ENCODE measurements at regions not wholly inside any gene's neighbourhood (a gene's known extent, or its start where the extent isn't known, plus 50 kb on each side); places are given as distances from the start of the nearest gene placed in this dataset.

DNA sequence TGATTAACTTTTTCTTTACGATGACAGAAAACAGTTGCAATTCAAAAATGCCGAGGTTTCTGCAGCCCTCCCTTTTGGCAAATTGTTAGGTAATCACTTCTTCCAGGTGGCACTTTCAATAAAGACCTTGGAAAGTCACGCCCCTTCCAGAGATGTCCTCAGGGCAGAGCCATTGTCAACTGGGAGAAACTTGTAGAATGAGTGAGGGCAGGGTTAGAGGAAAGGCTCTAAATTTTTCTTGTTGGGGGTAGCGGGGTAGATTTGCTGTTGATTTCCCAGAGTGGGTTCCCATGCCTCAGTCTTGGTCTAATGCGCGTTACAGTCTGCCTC is 421.1 kb downstream of the FGF9 start (continued):
- TF ChIP-seq ZNF76 (tag by site-specific recombination; IDR thresholded peaks at IDR 0.05; ENCODE audit: borderline replicate concordance, low read depth) (no peak), ZNF548 (tag by site-specific recombination; IDR thresholded peaks at IDR 0.05) (no peak), IKZF3 (tag by site-specific recombination; IDR thresholded peaks at IDR 0.05) (no peak), ZNF510 (tag by site-specific recombination; IDR thresholded peaks at IDR 0.05; ENCODE audit: insufficient replicate concordance) (no peak)
- TF ChIP-seq, protein P1, sequence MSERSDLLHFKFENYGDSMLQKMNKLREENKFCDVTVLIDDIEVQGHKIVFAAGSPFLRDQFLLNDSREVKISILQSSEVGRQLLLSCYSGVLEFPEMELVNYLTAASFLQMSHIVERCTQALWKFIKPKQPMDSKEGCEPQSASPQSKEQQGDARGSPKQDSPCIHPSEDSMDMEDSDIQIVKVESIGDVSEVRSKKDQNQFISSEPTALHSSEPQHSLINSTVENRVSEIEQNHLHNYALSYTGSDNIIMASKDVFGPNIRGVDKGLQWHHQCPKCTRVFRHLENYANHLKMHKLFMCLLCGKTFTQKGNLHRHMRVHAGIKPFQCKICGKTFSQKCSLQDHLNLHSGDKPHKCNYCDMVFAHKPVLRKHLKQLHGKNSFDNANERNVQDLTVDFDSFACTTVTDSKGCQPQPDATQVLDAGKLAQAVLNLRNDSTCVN (tag by site-specific recombination; optimal IDR thresholded peaks at IDR 0.05) = no peak
- TF ChIP-seq, protein P2, sequence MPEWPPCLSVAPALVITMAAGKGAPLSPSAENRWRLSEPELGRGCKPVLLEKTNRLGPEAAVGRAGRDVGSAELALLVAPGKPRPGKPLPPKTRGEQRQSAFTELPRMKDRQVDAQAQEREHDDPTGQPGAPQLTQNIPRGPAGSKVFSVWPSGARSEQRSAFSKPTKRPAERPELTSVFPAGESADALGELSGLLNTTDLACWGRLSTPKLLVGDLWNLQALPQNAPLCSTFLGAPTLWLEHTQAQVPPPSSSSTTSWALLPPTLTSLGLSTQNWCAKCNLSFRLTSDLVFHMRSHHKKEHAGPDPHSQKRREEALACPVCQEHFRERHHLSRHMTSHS (tag by site-specific recombination; IDR thresholded peaks at IDR 0.05) = no peak
- TF ChIP-seq, protein P3, sequence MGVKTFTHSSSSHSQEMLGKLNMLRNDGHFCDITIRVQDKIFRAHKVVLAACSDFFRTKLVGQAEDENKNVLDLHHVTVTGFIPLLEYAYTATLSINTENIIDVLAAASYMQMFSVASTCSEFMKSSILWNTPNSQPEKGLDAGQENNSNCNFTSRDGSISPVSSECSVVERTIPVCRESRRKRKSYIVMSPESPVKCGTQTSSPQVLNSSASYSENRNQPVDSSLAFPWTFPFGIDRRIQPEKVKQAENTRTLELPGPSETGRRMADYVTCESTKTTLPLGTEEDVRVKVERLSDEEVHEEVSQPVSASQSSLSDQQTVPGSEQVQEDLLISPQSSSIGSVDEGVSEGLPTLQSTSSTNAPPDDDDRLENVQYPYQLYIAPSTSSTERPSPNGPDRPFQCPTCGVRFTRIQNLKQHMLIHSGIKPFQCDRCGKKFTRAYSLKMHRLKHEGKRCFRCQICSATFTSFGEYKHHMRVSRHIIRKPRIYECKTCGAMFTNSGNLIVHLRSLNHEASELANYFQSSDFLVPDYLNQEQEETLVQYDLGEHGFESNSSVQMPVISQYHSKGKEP (tag by site-specific recombination; IDR thresholded peaks at IDR 0.05) = no peak

DNA sequence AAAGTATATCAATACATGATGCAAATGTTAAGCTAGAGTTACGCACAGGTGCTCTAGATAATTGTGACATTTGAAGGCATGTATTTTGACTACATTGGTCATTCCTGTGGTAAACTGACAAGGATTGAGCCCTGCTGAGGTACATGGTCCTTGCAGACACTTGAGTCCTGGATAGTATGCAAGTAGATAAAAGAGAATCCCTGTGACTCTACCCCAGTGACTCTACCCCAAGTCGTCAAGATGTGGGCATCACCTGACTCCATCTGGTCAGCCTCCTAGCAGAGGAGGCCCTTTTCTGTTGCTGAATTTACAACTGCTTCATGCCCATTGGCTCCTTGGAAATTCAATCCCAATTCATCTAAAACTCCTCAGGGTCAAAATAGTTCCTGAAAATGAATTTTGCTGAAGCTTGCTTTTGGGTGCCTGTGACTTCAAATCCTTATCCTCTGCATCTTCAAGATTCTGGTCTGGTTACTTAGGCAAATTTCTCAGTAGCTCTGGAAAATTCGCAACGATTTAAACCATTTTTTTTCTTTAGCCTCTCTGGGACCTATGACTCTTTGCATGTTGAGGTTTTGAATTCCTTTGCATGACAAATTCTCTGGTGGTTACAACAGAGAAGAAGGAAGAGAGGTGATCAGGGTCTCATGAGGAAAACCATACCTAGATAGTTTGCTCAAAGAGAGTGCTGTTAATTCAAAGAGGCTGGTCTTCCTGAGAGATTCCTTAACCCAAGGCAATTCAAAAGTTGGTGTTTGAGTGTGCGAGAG is 422.1 kb downstream of the FGF9 start:
- no peaks in the 10 kb centered on the region for H3K9me3 ChIP-seq (ENCODE audit: control insufficient read depth, insufficient read depth, low read depth, low read length)
- ChIA-PET POLR2A (no interaction called here), CTCF (no interaction called here)
- no peaks in the 10 kb centered on the region for H3K36me3 ChIP-seq (ENCODE audit: control insufficient read depth in 2 of 2, insufficient read depth in 1 of 2, low read length in 2 of 2)
- no peaks in the 10 kb centered on the region for H3K4me1 ChIP-seq (ENCODE audit: control insufficient read depth, insufficient read depth, low read length)
- no peak overlapping the region for H3K27ac ChIP-seq (ENCODE audit: extremely low read depth, low read depth, low read length)
- no peak for TF ChIP-seq ZNF629 (tag by site-specific recombination; IDR thresholded peaks at IDR 0.05)
- TF ChIP-seq ZNF394 (tag by site-specific recombination; IDR thresholded peaks at IDR 0.05; ENCODE audit: borderline replicate concordance) = no peak
- no peak for TF ChIP-seq ZNF423 (tag by site-specific recombination; IDR thresholded peaks at IDR 0.05)
- TF ChIP-seq ZNF138 (tag by site-specific recombination; IDR thresholded peaks at IDR 0.05; ENCODE audit: borderline replicate concordance) = no peak
- TF ChIP-seq ZNF501 (tag by site-specific recombination; IDR thresholded peaks at IDR 0.05) = no peak
- no peak overlapping the region for H3K4me3 ChIP-seq (ENCODE audit: low read depth, low read length)

DNA sequence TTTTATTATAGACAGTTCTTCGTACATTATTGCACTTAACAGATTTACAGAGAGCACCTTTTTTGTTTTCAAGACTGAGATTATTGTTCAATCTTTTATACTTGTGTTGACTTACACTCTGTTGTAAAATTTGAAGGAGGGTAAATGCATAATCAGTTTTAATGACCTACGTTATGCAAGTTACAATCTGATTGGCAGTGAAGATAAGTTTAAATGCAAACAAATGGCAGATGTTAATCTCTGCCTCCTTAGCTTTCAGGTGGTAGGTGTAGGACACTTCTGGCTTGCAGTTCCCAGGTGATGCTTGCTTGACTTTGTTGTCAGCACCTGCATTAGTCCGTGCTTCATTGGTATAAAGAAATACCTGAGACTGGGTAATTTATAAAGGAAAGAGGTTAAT is 424.9 kb downstream of the FGF9 start:
- POLR2A ChIA-PET = no interaction called here
- CTCF ChIA-PET = no interaction called here
- Histone ChIP-seq H3K4me1 (ENCODE audit: control insufficient read depth, insufficient read depth, low read length) (no peaks in the 10 kb centered on the region), H3K27ac (ENCODE audit: extremely low read depth, low read depth, low read length) (no peak overlapping the region), H3K36me3 (ENCODE audit: control insufficient read depth in 2 of 2, insufficient read depth in 1 of 2, low read length in 2 of 2) (no peaks in the 10 kb centered on the region), H3K4me3 (ENCODE audit: low read depth, low read length) (no peak overlapping the region), H3K9me3 (ENCODE audit: control insufficient read depth, insufficient read depth, low read depth, low read length) (no peaks in the 10 kb centered on the region)
- TF ChIP-seq ZNF133 (tag by site-specific recombination; IDR thresholded peaks at IDR 0.05) (no peak), YY1 (tag by site-specific recombination; IDR thresholded peaks at IDR 0.05) (no peak), KLF7 (tag by site-specific recombination; IDR thresholded peaks at IDR 0.05; ENCODE audit: borderline replicate concordance) (no peak)

DNA sequence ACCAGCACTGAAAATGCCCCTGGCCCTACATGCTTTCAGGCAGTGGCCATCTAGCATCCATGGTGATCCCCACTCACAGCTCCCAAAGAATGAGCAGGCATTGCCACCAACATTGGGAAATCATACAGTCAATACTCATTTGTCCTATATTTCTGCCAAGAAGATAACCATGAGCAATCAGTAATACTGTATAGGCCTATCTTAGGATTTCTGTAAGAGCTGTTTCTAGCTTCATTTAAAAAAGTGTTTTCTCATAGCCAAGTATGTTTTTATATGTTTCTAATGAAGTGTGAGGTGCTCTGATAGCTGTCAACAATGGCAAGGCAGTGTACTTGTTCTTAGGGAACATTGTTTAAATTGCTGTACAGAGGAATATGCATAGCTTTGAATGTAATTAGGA is 428.7 kb downstream of the FGF9 start:
- ChIA-PET CTCF (interaction anchor here (0.6 kb wide), 1 partner anchor 84 kb away, joined by 5 read pairs; no protein-coding TSS in a partner anchor), POLR2A (no interaction called here)
- H3K36me3 ChIP-seq (ENCODE audit: control insufficient read depth in 2 of 2, insufficient read depth in 1 of 2, low read length in 2 of 2) = no peaks in the 10 kb centered on the region
- H3K4me1 ChIP-seq (ENCODE audit: control insufficient read depth, insufficient read depth, low read length) = no peaks in the 10 kb centered on the region
- H3K4me3 ChIP-seq (ENCODE audit: low read depth, low read length) = no peak overlapping the region
- H3K9me3 ChIP-seq (ENCODE audit: control insufficient read depth, insufficient read depth, low read depth, low read length) = no peaks in the 10 kb centered on the region
- no peak overlapping the region for H3K27ac ChIP-seq (ENCODE audit: extremely low read depth, low read depth, low read length)
- TF ChIP-seq, protein P4, sequence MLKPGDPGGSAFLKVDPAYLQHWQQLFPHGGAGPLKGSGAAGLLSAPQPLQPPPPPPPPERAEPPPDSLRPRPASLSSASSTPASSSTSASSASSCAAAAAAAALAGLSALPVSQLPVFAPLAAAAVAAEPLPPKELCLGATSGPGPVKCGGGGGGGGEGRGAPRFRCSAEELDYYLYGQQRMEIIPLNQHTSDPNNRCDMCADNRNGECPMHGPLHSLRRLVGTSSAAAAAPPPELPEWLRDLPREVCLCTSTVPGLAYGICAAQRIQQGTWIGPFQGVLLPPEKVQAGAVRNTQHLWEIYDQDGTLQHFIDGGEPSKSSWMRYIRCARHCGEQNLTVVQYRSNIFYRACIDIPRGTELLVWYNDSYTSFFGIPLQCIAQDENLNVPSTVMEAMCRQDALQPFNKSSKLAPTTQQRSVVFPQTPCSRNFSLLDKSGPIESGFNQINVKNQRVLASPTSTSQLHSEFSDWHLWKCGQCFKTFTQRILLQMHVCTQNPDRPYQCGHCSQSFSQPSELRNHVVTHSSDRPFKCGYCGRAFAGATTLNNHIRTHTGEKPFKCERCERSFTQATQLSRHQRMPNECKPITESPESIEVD (tag by site-specific recombination; IDR thresholded peaks at IDR 0.05) = no peak
- TF ChIP-seq, protein P5, sequence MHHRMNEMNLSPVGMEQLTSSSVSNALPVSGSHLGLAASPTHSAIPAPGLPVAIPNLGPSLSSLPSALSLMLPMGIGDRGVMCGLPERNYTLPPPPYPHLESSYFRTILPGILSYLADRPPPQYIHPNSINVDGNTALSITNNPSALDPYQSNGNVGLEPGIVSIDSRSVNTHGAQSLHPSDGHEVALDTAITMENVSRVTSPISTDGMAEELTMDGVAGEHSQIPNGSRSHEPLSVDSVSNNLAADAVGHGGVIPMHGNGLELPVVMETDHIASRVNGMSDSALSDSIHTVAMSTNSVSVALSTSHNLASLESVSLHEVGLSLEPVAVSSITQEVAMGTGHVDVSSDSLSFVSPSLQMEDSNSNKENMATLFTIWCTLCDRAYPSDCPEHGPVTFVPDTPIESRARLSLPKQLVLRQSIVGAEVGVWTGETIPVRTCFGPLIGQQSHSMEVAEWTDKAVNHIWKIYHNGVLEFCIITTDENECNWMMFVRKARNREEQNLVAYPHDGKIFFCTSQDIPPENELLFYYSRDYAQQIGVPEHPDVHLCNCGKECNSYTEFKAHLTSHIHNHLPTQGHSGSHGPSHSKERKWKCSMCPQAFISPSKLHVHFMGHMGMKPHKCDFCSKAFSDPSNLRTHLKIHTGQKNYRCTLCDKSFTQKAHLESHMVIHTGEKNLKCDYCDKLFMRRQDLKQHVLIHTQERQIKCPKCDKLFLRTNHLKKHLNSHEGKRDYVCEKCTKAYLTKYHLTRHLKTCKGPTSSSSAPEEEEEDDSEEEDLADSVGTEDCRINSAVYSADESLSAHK (tag by site-specific recombination; IDR thresholded peaks at IDR 0.05) = no peak
- TF ChIP-seq OSR2 (tag by site-specific recombination; IDR thresholded peaks at IDR 0.05) (no peak), ZNF624 (tag by site-specific recombination; IDR thresholded peaks at IDR 0.05) (no peak), ZNF560 (tag by site-specific recombination; IDR thresholded peaks at IDR 0.05; ENCODE audit: borderline replicate concordance) (no peak), ZNF791 (tag by site-specific recombination; IDR thresholded peaks at IDR 0.05) (no peak)
- TF ChIP-seq, protein P6, sequence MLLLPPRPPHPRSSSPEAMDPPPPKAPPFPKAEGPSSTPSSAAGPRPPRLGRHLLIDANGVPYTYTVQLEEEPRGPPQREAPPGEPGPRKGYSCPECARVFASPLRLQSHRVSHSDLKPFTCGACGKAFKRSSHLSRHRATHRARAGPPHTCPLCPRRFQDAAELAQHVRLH (tag by site-specific recombination; IDR thresholded peaks at IDR 0.05) = no peak
